ENCODE measurements at regions not wholly inside any gene's neighbourhood (a gene's known extent, or its start where the extent isn't known, plus 50 kb on each side); places are given as distances from the start of the nearest gene placed in this dataset.

- Histone ChIP-seq H3K4me3 (no peak overlapping the region), H3K27me3 (no peaks in the 10 kb centered on the region), H3K4me1 (no peaks in the 10 kb centered on the region), H3K36me3 (no peaks in the 10 kb centered on the region), H3K9me3 (no peaks in the 10 kb centered on the region), H3K27ac (no peak overlapping the region)
- DNase-seq, result no peak
- 81 to 91% methylated on average over 1 of the region's 1 CpG for WGBS, 2 donors
- ATAC-seq (ENCODE audit: low FRiP score in 2 of 2), result no peak
- TF ChIP-seq POLR2A (IDR thresholded peaks at IDR 0.05) (no peak), POLR2AphosphoS5 (IDR thresholded peaks at IDR 0.05) (no peak), EP300 (IDR thresholded peaks at IDR 0.05) (no peak), CTCF (IDR thresholded peaks at IDR 0.05) (no peak)
These were observed 51.6 kb upstream of the PRDM8 start for GRCh38 chr4:80145739-80146138.

GRCh38 chr4:80144676-80145470, 52.4 kb upstream of the PRDM8 start:
- no peak for TF ChIP-seq EP300 (IDR thresholded peaks at IDR 0.05)
- no peak for TF ChIP-seq CTCF (IDR thresholded peaks at IDR 0.05)
- Histone ChIP-seq H3K9me3 (no peaks in the 10 kb centered on the region), H3K27me3 (no peaks in the 10 kb centered on the region), H3K4me1 (no peaks in the 10 kb centered on the region), H3K36me3 (no peaks in the 10 kb centered on the region), H3K27ac (no peak overlapping the region), H3K4me3 (no peak overlapping the region)
- ATAC-seq (ENCODE audit: low FRiP score in 2 of 2) (peak in 1 of 2 donors; percentile 38), DNase-seq (no peak)

- H3K4me1 ChIP-seq, result no peaks in the 10 kb centered on the region
- TF ChIP-seq CTCF (IDR thresholded peaks at IDR 0.05), result no peak
- H3K4me3 ChIP-seq, result no peak overlapping the region
- H3K27me3 ChIP-seq, result no peaks in the 10 kb centered on the region
- H3K36me3 ChIP-seq, result no peaks in the 10 kb centered on the region
- WGBS, 2 donors, result 88 to 93% methylated on average over 1 of the region's 1 CpG
- DNase-seq (no peak), ATAC-seq (ENCODE audit: low FRiP score in 2 of 2) (no peak)
- H3K27ac ChIP-seq, result no peak overlapping the region
- H3K9me3 ChIP-seq, result no peaks in the 10 kb centered on the region
These were observed 54.0 kb upstream of the PRDM8 start for GRCh38 chr4:80143307-80143679.

GRCh38 chr4:80142394-80143306, 54.7 kb upstream of the PRDM8 start:
- DNase-seq (no peak), ATAC-seq (ENCODE audit: low FRiP score in 2 of 2) (peak in 1 of 2 donors; percentile 28)
- Histone ChIP-seq H3K4me3 (no peak overlapping the region), H3K4me1 (no peaks in the 10 kb centered on the region), H3K27ac (no peak overlapping the region), H3K36me3 (no peaks in the 10 kb centered on the region), H3K9me3 (no peaks in the 10 kb centered on the region), H3K27me3 (no peaks in the 10 kb centered on the region)
- WGBS, 2 donors, result 53 to 60% methylated on average over 4 of the region's 4 CpGs
- TF ChIP-seq POLR2AphosphoS5 (IDR thresholded peaks at IDR 0.05) (no peak), CTCF (IDR thresholded peaks at IDR 0.05) (no peak), EP300 (IDR thresholded peaks at IDR 0.05) (no peak), POLR2A (IDR thresholded peaks at IDR 0.05) (no peak)

All from upper lobe of left lung (tissue), 6 donors.